SKM-1 (cell line): ENCODE measurements at regions not wholly inside any gene's neighbourhood (a gene's known extent, or its start where the extent isn't known, plus 50 kb on each side); places are given as distances from the start of the nearest gene placed in this dataset.
A peak's percentile ranks its signal among the peaks of the same experiment; 100 is the strongest.
"Not testable (repeated sequence)": the region's sequence is repeated elsewhere in the genome, so short reads cannot be mapped to it uniquely, and the experiment has no call there.

Experiments used
- DNase-seq: peaks from one replicate; lab custom pipeline; 2025; ENCODE audit not compliant: unreplicated experiment; lab: John Stamatoyannopoulos, UW

- DNase-seq: no peak
Measured at GRCh38 chr4:152200511-152201333, 335.2 kb downstream of the FBXW7 start.

- no peak for DNase-seq
Measured at GRCh38 chr4:152197211-152197610, 338.7 kb downstream of the FBXW7 start.

GRCh38 chr4:152195888-152196287 is 340.0 kb downstream of the FBXW7 start:
- DNase-seq: no peak

GRCh38 chr4:152193059-152193458 is 342.8 kb downstream of the FBXW7 start:
- DNase-seq: no peak

GRCh38 chr4:152190907-152191306 is 345.0 kb downstream of the FBXW7 start:
- no peak for DNase-seq

GRCh38 chr4:152189451-152190179 is 346.3 kb downstream of the FBXW7 start:
- DNase-seq: no peak

GRCh38 chr4:152188801-152189200 is 347.1 kb downstream of the FBXW7 start:
- no peak for DNase-seq

GRCh38 chr4:152187693-152188092 is 348.2 kb downstream of the FBXW7 start:
- DNase-seq: no peak

- DNase-seq: peak; percentile 19
Measured at GRCh38 chr4:152185786-152186550, 349.9 kb downstream of the FBXW7 start.

GRCh38 chr4:152181150-152181549 is 354.7 kb downstream of the FBXW7 start:
- no peak for DNase-seq

- DNase-seq: no peak
Measured at GRCh38 chr4:152180369-152180768, 355.5 kb downstream of the FBXW7 start.

- not testable (repeated sequence) for DNase-seq
Measured at GRCh38 chr4:152177538-152177937, 358.4 kb downstream of the FBXW7 start.

- no peak for DNase-seq
Measured at GRCh38 chr4:152176627-152177214, 359.2 kb downstream of the FBXW7 start.

GRCh38 chr4:152175586-152175985 is 360.3 kb downstream of the FBXW7 start:
- no peak for DNase-seq

- no peak for DNase-seq
Measured at GRCh38 chr4:152172146-152172545, 363.7 kb downstream of the FBXW7 start.

GRCh38 chr4:152171556-152171955 is 364.3 kb downstream of the FBXW7 start:
- DNase-seq: no peak

- DNase-seq: no peak
Measured at GRCh38 chr4:152169683-152170082, 366.2 kb downstream of the FBXW7 start.

- DNase-seq: no peak
Measured at GRCh38 chr4:152168987-152169616, 366.8 kb downstream of the FBXW7 start.

- no peak for DNase-seq
Measured at GRCh38 chr4:152166567-152166966, 369.3 kb downstream of the FBXW7 start.

- no peak for DNase-seq
Measured at GRCh38 chr4:152165846-152166245, 370.0 kb downstream of the FBXW7 start.

GRCh38 chr4:152165146-152165545 is 370.7 kb downstream of the FBXW7 start:
- DNase-seq: no peak
